NCI-H2107 treated with DMSO at 0.1 percent for 48 hours (cell line): ENCODE measurements at regions not wholly inside any gene's neighbourhood (a gene's known extent, or its start where the extent isn't known, plus 50 kb on each side); places are given as distances from the start of the nearest gene placed in this dataset.
"Not testable (repeated sequence)": the region's sequence is repeated elsewhere in the genome, so short reads cannot be mapped to it uniquely, and the experiment has no call there.

Experiments
- DNase-seq: peaks from one replicate; lab custom pipeline; 2025; ENCODE audit not compliant: unreplicated experiment; lab: John Stamatoyannopoulos, UW

GRCh38 chr1:99062192-99062591 lies 57.5 kb upstream of the PLPPR5 start:
- no peak for DNase-seq

- no peak for DNase-seq
Measured at GRCh38 chr1:99069146-99069545, 64.5 kb upstream of the PLPPR5 start.

DNA sequence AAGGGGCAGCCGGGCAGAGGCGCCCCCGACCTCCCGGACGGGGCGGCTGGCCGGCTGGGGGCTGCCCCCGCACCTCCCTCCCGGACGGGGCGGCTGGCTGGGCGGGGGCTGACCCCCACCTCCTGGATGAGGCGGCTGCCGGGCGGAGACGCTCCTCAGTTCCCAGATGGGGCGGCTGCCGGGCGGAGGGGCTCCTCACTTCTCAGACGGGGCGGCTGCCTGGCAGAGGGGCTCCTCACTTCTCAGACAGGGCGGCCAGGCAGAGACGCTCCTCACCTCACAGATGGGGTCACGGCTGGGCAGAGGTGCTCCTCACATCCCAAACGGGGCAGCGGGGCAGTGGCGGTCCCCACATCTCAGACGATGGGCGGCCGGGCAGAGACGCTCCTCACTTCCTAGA lies 73.9 kb upstream of the PLPPR5 start:
- DNase-seq, result not testable (repeated sequence)

- DNase-seq, result no peak
Measured at GRCh38 chr1:99082366-99082765, 77.7 kb upstream of the PLPPR5 start.

- no peak for DNase-seq
Measured at GRCh38 chr1:99083338-99083737, 78.7 kb upstream of the PLPPR5 start.

- no peak for DNase-seq
Measured at GRCh38 chr1:99084562-99084961, 79.9 kb upstream of the PLPPR5 start.

GRCh38 chr1:99086057-99086456 lies 81.4 kb upstream of the PLPPR5 start:
- DNase-seq, result no peak

DNA sequence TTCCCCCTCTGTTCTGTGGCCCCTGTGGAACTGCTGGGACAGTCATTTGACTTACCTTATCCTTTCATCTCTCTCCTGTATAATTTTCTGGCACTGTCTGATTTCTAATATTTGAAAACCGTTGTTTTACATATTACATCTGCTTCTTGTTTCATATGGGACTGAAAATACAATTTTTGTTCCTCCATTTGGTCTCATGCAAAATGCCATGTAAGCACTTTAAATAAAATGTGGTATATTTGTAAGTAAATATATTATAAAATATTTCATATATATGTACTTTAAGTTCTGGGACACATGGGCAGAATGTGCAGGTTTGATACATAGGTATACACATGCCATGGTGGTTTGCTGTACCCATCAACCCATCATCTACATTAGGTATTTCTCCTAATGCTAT lies 93.9 kb upstream of the PLPPR5 start:
- no peak for DNase-seq

- no peak for DNase-seq
Measured at GRCh38 chr1:99106274-99106673, 101.6 kb upstream of the PLPPR5 start.

GRCh38 chr1:99107680-99108079 lies 103.0 kb upstream of the PLPPR5 start:
- DNase-seq, result no peak

GRCh38 chr1:99110140-99111041 lies 105.7 kb upstream of the PLPPR5 start:
- no peak for DNase-seq

DNA sequence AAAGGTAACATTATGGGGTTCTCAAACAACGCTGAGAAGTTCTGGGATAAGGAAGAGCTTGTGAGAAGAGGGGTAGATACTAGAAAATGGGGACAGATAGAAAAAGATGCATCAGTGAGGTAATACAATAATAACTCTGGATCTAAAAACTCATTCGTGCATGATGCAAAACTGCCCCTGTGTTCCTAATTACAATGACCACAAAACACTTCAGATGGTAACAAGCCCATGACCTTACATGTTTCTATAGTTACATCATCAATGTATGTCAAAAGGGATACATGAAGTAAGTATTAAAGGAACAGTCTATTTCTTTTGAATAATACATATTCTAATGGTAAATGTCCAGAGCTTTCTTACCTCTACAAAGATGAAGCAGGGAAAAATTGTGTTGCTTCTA lies 110.6 kb upstream of the PLPPR5 start:
- DNase-seq, result no peak

- no peak for DNase-seq
Measured at GRCh38 chr1:99119188-99119587, 114.5 kb upstream of the PLPPR5 start.

DNA sequence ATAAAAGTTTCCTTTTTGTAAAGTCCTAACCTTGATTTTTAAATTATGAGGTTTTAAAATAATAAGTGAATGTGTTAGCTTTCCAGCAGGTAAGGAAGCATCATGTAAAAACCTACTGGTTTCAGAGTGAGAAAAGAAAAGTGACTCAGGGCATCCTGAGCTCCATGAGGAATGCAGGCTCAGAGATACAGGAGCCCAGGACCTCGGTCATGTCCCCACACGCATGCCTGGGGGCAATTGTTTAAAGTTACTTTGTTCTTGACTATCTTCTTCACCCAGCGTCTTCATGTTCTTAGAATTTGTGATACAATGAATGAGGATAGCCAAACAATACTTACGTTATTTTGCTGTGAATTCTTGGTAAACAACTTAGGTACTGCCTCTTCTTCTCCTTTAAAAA lies 117.4 kb upstream of the PLPPR5 start:
- DNase-seq, result no peak

DNA sequence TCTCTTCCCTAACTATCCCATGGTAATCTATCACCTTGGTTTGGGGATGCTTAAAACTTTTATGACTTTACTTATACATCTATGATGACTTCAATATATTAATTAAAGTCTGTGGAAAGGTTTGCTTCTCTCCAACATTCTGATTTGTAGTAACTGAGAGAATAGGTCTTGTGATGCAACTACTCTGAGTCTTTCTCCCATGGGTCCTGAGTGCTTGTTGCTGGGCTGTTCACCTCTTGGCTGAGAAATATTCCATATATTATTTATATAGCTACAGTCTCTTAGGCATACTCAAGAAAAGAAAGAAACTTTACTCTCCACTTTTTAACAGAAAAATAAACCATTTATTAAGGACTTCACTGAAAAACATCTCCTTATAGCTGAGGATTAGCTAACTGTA lies 119.3 kb upstream of the PLPPR5 start:
- DNase-seq, result no peak

DNA sequence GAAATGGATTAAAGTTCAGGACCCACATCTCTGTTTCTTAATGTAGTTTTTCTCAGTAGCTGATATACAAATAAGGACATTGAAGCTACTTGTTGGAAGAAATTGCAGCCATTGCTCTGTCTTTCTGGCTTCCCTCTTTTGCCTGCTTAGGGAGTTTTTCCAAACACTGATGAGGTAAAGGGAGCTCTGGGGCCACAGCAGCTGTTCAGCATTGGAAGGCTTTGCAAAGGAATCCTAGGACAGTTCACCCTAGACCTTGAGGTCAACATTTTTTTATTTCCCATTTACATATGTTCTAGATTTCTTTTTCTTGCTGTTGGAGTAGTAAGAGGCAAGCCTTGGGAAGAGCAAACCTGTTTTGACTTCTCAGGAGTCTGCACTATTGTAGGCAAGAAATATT lies 126.9 kb upstream of the PLPPR5 start:
- DNase-seq, result no peak

DNA sequence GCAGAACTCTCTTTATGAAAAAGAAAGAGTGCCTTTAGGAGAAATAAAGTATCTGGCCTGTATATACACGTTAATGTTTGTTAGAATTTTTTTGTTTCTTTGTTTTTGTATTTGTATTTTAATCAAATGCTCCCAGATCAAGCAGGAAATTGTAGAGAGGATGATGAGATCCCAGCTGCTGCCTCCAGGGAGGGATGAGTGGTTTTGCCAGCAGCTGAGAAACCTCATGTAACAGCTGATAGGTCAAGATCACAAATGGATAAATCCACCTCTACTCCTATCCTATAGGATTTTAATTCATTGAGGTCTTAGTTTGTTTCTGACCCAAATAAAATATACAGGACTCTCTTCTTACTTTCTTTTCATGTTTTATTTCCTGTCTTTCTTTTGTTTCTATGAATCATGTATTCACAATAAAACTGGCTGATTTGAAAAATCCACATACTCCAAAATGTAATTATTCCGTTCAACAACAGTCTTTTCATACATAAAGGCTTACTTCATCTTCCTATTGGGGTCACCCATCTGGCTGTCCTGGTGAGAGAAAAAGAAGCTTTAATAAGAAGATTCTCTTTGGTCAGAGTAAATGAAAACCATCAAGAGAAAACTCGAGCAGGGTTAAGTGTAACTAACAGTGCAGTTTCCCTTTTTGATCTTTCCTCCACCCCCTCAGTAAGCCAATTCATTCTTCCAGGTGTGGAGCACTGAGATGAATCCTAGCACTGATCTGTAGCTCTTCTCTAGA lies 129.3 kb upstream of the PLPPR5 start:
- DNase-seq, result no peak

- no peak for DNase-seq
Measured at GRCh38 chr1:99137554-99138206, 126.6 kb upstream of the PLPPR4 start.

- DNase-seq, result no peak
Measured at GRCh38 chr1:99139876-99140275, 124.4 kb upstream of the PLPPR4 start.

DNA sequence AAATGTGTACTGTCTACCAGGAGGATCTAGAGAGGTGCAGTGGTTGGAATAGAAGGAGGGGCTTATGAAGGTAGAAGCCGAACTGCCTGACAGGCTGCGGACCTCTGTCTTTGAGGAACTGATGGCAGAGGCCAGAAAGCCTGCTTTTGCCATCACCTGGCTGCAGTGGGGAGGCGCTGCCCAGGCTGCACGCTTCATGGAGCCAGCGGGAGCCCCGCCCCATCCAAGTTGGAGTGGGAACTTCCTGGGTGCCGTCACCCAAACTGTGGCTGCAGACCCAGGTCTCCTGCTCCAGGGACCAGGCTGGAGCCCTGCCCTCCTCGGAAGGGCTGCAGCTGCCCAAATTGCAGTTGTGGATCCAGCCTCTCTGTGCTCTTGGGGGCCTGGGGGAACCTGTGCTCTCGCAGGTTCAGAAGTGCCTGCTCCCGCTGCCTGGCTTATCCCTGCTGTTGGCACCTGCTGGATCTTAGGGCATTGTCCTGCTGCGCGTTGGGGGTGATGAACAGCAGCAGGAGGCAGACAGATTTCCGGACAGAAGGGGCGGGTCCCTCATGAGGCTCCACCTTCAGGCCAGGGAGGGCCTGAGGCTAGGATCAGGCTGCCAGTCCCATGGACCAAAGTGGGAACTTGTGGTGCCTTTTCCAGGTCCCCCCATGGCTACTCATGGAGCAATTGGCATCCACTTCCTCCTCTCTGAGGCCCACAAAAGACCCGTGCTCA lies 118.0 kb upstream of the PLPPR4 start:
- DNase-seq, result peak; percentile 75

- no peak for DNase-seq
Measured at GRCh38 chr1:99149952-99150351, 114.3 kb upstream of the PLPPR4 start.
